LNCaP clone FGC (cell line): ENCODE measurements at regions not wholly inside any gene's neighbourhood (a gene's known extent, or its start where the extent isn't known, plus 50 kb on each side); places are given as distances from the start of the nearest gene placed in this dataset.
A peak's percentile ranks its signal among the peaks of the same experiment; 100 is the strongest.
"Not testable (repeated sequence)": the region's sequence is repeated elsewhere in the genome, so short reads cannot be mapped to it uniquely, and the experiment has no call there.

Experiments
- DNase-seq: peaks from one replicate; pipeline ENCODE4 v3.0.0-alpha.2; 2011; ENCODE audit warnings: low read depth
- H3K4me3 ChIP-seq: 2 replicates; pipeline ENCODE4 v1.5.1; 2011; ENCODE audit warnings: mild to moderate bottlenecking, low read depth, low read length, control low read depth
- TF ChIP-seq, protein P1 (sequence below): IDR thresholded peaks from 2 replicates; pipeline ENCODE4 v1.5.1; 2012; ENCODE audit warnings: mild to moderate bottlenecking; ENCODE audit not compliant: control insufficient read depth, insufficient read depth; ENCODE audit errors: extremely low read depth

DNA sequence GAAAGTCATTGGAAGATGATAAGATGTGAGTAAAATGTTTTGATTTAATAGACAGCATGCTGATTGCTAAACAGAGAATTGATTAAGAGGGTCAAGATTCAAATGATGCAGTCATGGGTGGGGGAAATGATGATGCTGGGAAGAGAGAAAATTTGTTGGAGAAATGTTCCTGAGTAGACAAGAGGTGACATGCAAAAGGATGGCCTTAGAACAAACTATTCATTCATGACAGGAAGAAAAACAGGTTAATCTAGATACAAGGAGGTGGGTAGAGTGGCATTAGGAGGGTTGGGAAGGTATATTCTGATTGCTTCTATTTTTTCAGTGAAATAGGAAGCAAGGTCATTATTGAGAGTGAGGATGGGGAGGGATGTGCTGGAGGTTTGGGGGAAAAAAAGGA, 146.7 kb downstream of the SEM1 start:
- DNase-seq = no peak

DNA sequence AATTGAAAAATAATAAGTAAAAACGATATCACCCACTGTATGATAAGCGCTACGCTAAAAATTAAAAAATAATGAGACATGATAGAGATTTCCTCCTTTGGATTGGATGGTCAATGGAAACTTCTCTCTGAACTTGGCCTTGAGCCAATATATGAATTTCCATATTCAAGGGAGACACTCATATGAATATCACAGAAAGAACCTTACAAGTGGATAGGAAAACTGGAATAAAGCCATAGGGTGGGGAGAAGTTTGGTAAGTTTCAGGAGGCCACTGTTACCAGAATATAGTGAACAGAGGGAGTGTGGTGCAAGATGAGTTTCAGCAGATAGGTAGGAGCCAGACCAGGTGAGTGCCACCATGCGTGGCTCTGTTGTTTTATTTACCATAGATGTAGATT, 147.2 kb downstream of the SEM1 start:
- no peak overlapping the region for H3K4me3 ChIP-seq
- DNase-seq = no peak
- TF ChIP-seq, protein P1, sequence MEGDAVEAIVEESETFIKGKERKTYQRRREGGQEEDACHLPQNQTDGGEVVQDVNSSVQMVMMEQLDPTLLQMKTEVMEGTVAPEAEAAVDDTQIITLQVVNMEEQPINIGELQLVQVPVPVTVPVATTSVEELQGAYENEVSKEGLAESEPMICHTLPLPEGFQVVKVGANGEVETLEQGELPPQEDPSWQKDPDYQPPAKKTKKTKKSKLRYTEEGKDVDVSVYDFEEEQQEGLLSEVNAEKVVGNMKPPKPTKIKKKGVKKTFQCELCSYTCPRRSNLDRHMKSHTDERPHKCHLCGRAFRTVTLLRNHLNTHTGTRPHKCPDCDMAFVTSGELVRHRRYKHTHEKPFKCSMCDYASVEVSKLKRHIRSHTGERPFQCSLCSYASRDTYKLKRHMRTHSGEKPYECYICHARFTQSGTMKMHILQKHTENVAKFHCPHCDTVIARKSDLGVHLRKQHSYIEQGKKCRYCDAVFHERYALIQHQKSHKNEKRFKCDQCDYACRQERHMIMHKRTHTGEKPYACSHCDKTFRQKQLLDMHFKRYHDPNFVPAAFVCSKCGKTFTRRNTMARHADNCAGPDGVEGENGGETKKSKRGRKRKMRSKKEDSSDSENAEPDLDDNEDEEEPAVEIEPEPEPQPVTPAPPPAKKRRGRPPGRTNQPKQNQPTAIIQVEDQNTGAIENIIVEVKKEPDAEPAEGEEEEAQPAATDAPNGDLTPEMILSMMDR = no peak

More for the DNA sequence above, 146.7 kb downstream of the SEM1 start:
- TF ChIP-seq, protein P1 = no peak
- H3K4me3 ChIP-seq = no peak overlapping the region

DNA sequence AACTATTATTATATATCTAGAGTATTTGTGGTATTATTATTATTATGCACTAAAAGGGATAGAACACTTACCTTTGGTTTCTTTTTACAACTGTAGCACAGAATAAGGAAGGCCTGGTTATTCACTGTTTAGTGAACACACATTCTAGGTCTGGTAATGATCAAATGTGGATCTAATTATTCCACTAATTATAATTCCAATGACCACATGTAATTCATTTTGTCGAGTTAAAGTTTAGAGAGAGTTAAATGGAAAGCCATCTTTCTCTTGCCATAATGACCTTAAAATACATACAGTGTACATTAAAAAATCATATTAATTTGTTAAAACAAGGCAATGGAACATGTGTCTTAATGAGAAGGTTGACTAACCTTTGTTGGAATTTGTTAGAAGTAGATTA, 147.8 kb downstream of the SEM1 start:
- H3K4me3 ChIP-seq = no peak overlapping the region
- DNase-seq = no peak
- TF ChIP-seq, protein P1 = no peak

DNA sequence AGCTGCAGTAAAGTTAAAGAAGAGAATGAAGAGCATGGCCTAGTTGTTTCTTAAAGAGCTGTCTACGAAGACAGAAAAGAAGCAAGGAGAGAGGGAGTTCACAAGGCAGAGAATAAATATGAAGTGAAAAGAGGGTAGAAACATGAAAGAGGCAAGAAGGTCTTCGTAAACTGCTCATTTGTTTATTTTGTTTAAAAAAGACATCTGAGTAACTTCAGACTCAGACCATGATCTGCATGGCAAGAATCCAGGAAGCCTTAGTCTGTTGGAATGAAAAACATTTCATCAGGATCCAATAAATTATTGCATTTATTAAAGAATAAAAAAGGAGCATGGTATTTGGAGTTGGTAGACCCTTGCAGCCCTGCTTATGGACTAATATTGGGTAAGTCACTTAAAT, 151.1 kb downstream of the SEM1 start:
- TF ChIP-seq, protein P1 = no peak
- DNase-seq = no peak
- H3K4me3 ChIP-seq = no peak overlapping the region

DNA sequence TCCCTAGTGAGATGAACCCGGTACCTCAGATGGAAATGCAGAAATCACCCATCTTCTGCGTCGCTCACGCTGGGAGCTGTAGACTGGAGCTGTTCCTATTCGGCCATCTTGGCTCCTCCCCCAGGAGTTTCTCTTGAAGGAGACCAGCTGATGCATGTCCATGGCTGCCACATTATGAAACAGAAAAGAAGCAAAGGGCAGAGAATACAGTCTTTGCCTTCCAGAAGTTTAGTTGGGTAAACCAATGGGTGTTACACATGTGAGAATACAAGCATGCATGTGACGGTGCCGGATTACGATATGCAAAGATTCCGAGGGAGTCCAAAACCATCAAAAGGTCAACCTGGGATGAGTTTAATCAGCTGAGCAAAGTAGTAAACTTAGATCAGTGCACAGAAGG, 151.6 kb downstream of the SEM1 start:
- TF ChIP-seq, protein P1 = no peak
- H3K4me3 ChIP-seq = no peak overlapping the region
- no peak for DNase-seq

DNA sequence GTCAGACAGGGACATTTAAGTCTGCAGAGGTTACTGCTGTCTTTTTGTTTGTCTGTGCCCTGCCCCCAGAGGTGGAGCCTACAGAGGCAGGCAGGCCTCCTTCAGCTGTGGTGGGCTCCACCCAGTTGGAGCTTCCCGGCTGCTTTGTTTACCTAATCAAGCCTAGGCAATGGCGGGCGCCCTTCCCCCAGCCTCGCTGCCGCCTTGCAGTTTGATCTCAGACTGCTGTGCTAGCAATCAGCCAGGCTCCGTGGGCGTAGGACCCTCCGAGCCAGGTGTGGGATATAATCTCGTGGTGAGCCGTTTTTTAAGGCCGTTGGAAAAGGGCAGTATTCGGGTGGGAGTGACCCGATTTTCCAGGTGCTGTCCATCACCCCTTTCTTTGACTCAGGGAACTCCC, 152.0 kb downstream of the SEM1 start:
- not testable (repeated sequence) for DNase-seq, H3K4me3 ChIP-seq

DNA sequence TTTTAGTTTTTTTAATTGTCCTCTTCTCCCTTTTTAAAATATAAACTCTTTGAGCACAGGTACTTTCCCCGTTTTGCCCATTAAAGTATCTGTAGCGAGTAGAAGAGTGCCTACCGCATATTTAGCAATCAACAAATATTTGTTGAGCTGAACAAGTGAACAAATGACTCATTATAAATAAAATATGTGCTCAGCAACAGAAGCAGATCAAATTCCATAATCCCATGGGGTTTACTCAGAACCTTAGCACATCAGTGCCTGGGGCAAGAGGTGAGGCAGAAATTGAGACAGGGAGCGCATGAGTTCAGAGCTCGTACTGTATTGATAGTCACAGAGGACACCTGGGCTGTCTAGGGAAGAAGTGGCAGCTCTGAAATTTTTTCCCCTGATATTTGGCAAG, 161.0 kb downstream of the SEM1 start:
- TF ChIP-seq, protein P1 = no peak
- H3K4me3 ChIP-seq = no peak overlapping the region
- DNase-seq = peak; percentile 71
